ENCODE measurements at regions not wholly inside any gene's neighbourhood (a gene's known extent, or its start where the extent isn't known, plus 50 kb on each side); places are given as distances from the start of the nearest gene placed in this dataset.

DNA sequence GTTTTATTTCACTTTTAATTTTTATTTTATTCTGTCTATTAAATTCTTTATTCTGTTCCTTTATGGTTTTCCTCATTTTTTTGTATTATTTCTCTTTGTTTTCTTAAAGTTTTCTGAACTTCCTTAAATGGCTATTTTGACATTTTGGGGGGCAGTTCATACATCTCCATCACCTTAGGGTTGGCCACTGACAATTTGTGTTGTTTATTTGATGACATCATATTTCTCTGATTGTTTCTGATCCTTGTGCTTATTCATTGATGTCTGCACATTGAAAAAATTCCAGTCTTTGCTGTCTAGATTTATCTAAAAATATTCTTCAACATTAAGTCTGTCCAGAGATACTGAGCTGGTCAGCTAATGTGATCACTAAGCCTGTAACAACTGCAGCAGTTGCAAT lies 379.5 kb upstream of the EYS start:
- DNase-seq = no peak
- Mint-ChIP-seq H3K4me3 (no peak overlapping the region), H3K9me3 (peaks cover 7% of the 10 kb centered on the region), H3K4me1 (ENCODE audit: low read depth) (no peaks in the 10 kb centered on the region), H3K27ac (no peak overlapping the region), H3K27me3 (no peaks in the 10 kb centered on the region), H3K36me3 (ENCODE audit: low read depth) (no peaks in the 10 kb centered on the region)
- no peak overlapping the region for H3K4me3 ChIP-seq (ENCODE audit: low read length)
- no peaks in the 10 kb centered on the region for H3K4me1 ChIP-seq (ENCODE audit: insufficient read depth, low read length)
- intact Hi-C loops (cut with DNase I, micrococcal nuclease) = no loop called here
- H3K27ac ChIP-seq (ENCODE audit: low read depth in 1 of 2, low read length in 2 of 2) = no peak overlapping the region
- no peak for ATAC-seq (ENCODE audit: poor library complexity)
- POLR2A ChIA-PET = no interaction called here
- H3K36me3 ChIP-seq (ENCODE audit: insufficient read depth, low read length) = no peaks in the 10 kb centered on the region
- CTCF ChIA-PET = no interaction called here
- H3K9me3 ChIP-seq (ENCODE audit: control insufficient read depth in 1 of 2, insufficient read depth in 1 of 2, low read length in 2 of 2) = peaks cover 10 to 13% of the 10 kb centered on the region in 2 experiments
- no peak for TF ChIP-seq CTCF (IDR thresholded peaks at IDR 0.05)
- no peaks in the 10 kb centered on the region for H3K27me3 ChIP-seq (ENCODE audit: control insufficient read depth in 1 of 2, insufficient read depth in 2 of 2, low read length in 2 of 2)

GRCh38 chr6:66082914-66083313 lies 375.9 kb upstream of the EYS start:
- Histone ChIP-seq H3K9me3 (ENCODE audit: control insufficient read depth in 1 of 2, insufficient read depth in 1 of 2, low read length in 2 of 2) (peaks cover 10 to 13% of the 10 kb centered on the region in 2 experiments), H3K36me3 (ENCODE audit: insufficient read depth, low read length) (no peaks in the 10 kb centered on the region), H3K27ac (ENCODE audit: low read depth in 1 of 2, low read length in 2 of 2) (no peak overlapping the region), H3K27me3 (ENCODE audit: control insufficient read depth in 1 of 2, insufficient read depth in 2 of 2, low read length in 2 of 2) (no peaks in the 10 kb centered on the region), H3K4me3 (ENCODE audit: low read length) (no peak overlapping the region), H3K4me1 (ENCODE audit: insufficient read depth, low read length) (no peaks in the 10 kb centered on the region)
- Mint-ChIP-seq H3K4me3 (no peak overlapping the region), H3K27me3 (no peaks in the 10 kb centered on the region), H3K36me3 (ENCODE audit: low read depth) (no peaks in the 10 kb centered on the region), H3K9me3 (peaks cover 16% of the 10 kb centered on the region), H3K4me1 (ENCODE audit: low read depth) (no peaks in the 10 kb centered on the region), H3K27ac (no peak overlapping the region)
- ATAC-seq (ENCODE audit: poor library complexity) = no peak
- ChIA-PET POLR2A (no interaction called here), CTCF (no interaction called here)
- DNase-seq = no peak
- TF ChIP-seq CTCF (IDR thresholded peaks at IDR 0.05) = no peak
- intact Hi-C loops (cut with DNase I, micrococcal nuclease) = no loop called here

DNA sequence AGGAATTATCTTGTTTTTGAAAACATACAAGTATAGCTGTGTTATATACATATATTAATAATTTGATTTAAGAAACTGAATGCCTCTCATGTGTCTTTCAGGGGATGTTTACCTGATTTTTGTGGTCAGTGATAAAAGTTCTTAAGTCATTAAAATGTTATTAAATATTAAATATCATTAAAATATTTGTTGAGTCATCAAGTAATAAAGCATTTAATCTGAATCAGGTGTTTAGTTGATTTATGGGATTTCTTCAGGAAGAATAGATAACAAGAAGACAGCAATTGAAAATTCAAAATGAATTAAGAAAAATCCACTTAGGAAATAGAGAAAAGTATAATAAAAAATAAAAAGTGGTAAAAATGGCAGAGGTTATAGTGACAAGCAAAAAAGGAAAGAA lies 361.9 kb upstream of the EYS start:
- DNase-seq (no peak), ATAC-seq (ENCODE audit: poor library complexity) (no peak)
- Mint-ChIP-seq H3K36me3 (ENCODE audit: low read depth) (no peaks in the 10 kb centered on the region), H3K9me3 (peaks cover 14% of the 10 kb centered on the region), H3K27ac (no peak overlapping the region), H3K4me3 (no peak overlapping the region), H3K27me3 (no peaks in the 10 kb centered on the region), H3K4me1 (ENCODE audit: low read depth) (no peaks in the 10 kb centered on the region)
- Histone ChIP-seq H3K36me3 (ENCODE audit: insufficient read depth, low read length) (no peaks in the 10 kb centered on the region), H3K27me3 (ENCODE audit: control insufficient read depth in 1 of 2, insufficient read depth in 2 of 2, low read length in 2 of 2) (no peaks in the 10 kb centered on the region), H3K27ac (ENCODE audit: low read depth in 1 of 2, low read length in 2 of 2) (no peak overlapping the region), H3K4me3 (ENCODE audit: low read length) (no peak overlapping the region), H3K4me1 (ENCODE audit: insufficient read depth, low read length) (no peaks in the 10 kb centered on the region), H3K9me3 (ENCODE audit: control insufficient read depth in 1 of 2, insufficient read depth in 1 of 2, low read length in 2 of 2) (no peaks in the 10 kb centered on the region)
- intact Hi-C loops (cut with DNase I, micrococcal nuclease) = no loop called here
- CTCF ChIA-PET = no interaction called here
- no peak for TF ChIP-seq CTCF (IDR thresholded peaks at IDR 0.05)
- POLR2A ChIA-PET = no interaction called here
